Loucy (cell line): ENCODE measurements at regions not wholly inside any gene's neighbourhood (a gene's known extent, or its start where the extent isn't known, plus 50 kb on each side); places are given as distances from the start of the nearest gene placed in this dataset.

Experiments used
- H2AFZ ChIP-seq: fragments of 200-600 bp; sonication (generic); 2 replicates; pipeline ENCODE4 v1.6.0; 2016; ENCODE audit warnings: antibody characterized with exemption, mild to moderate bottlenecking, low read length, moderate library complexity
- H3F3A ChIP-seq: fragments of 200-600 bp; 2 replicates; pipeline ENCODE4 v1.6.0; 2016; ENCODE audit warnings: antibody characterized with exemption, low read depth, mild to moderate bottlenecking
- H3K27me3 ChIP-seq: fragments of 200-600 bp; sonication (generic); 2 replicates; pipeline ENCODE4 v1.6.1; 2014; ENCODE audit warnings: low read length, mild to moderate bottlenecking; ENCODE audit not compliant: insufficient read depth, poor library complexity, severe bottlenecking
- H3K36me3 ChIP-seq: fragments of 200-600 bp; sonication (generic); 2 replicates; pipeline ENCODE4 v1.6.1; 2016; ENCODE audit warnings: low read length; ENCODE audit not compliant: insufficient read depth
- H3K4me1 ChIP-seq: fragments of 200-600 bp; sonication (generic); 2 replicates; pipeline ENCODE4 v1.5.1; 2014; ENCODE audit warnings: low read length, mild to moderate bottlenecking; ENCODE audit not compliant: insufficient read depth, poor library complexity, severe bottlenecking
- H3K4me2 ChIP-seq: fragments of 200-600 bp; sonication (generic); 2 replicates; pipeline ENCODE4 v1.6.0; 2014; ENCODE audit warnings: antibody characterized with exemption, low read length, low read depth, mild to moderate bottlenecking; ENCODE audit not compliant: poor library complexity, severe bottlenecking
- H3K4me3 ChIP-seq: fragments of 200-600 bp; sonication (generic); 2 replicates; pipeline ENCODE4 v1.5.1; 2014; ENCODE audit warnings: low read length, mild to moderate bottlenecking, mixed read lengths; ENCODE audit not compliant: poor library complexity, severe bottlenecking
- H3K79me2 ChIP-seq: fragments of 200-600 bp; sonication (generic); 2 replicates; pipeline ENCODE4 v1.6.1; 2014; ENCODE audit warnings: low read length; ENCODE audit not compliant: insufficient read depth
- H3K9ac ChIP-seq: fragments of 200-600 bp; sonication (generic); 2 replicates; pipeline ENCODE4 v1.6.0; 2014; ENCODE audit warnings: mild to moderate bottlenecking, low read depth, low read length, moderate library complexity; ENCODE audit not compliant: poor library complexity, severe bottlenecking
- H3K9me2 ChIP-seq: fragments of 200-600 bp; sonication (generic); replicated peaks from 2 replicates; pipeline ENCODE4 v1.6.1; 2016; ENCODE audit warnings: low read depth, low read length, mixed read lengths
- H3K9me3 ChIP-seq: fragments of 200-600 bp; sonication (generic); 2 replicates; pipeline ENCODE4 v1.6.1; 2014; ENCODE audit warnings: mild to moderate bottlenecking, antibody characterized with exemption, low read length, low read depth; ENCODE audit not compliant: insufficient read depth
- H4K20me1 ChIP-seq: fragments of 200-600 bp; sonication (generic); 2 replicates; pipeline ENCODE4 v1.6.0; 2014; ENCODE audit warnings: antibody characterized with exemption, low read length, mild to moderate bottlenecking; ENCODE audit not compliant: insufficient read depth, poor library complexity, severe bottlenecking
- EZH2phosphoT487 ChIP-seq: fragments of 200-600 bp; IDR thresholded peaks from 2 replicates; pipeline ENCODE4 v1.6.1; 2018; ENCODE audit warnings: antibody characterized with exemption, mild to moderate bottlenecking, moderate library complexity, borderline replicate concordance
- TF ChIP-seq, protein P1 (sequence below): fragments of 200-600 bp; sonication (generic); conservative IDR thresholded peaks from 2 replicates; pipeline ENCODE4 v1.5.1; 2014; ENCODE audit warnings: mild to moderate bottlenecking, antibody characterized with exemption, low read length

DNA sequence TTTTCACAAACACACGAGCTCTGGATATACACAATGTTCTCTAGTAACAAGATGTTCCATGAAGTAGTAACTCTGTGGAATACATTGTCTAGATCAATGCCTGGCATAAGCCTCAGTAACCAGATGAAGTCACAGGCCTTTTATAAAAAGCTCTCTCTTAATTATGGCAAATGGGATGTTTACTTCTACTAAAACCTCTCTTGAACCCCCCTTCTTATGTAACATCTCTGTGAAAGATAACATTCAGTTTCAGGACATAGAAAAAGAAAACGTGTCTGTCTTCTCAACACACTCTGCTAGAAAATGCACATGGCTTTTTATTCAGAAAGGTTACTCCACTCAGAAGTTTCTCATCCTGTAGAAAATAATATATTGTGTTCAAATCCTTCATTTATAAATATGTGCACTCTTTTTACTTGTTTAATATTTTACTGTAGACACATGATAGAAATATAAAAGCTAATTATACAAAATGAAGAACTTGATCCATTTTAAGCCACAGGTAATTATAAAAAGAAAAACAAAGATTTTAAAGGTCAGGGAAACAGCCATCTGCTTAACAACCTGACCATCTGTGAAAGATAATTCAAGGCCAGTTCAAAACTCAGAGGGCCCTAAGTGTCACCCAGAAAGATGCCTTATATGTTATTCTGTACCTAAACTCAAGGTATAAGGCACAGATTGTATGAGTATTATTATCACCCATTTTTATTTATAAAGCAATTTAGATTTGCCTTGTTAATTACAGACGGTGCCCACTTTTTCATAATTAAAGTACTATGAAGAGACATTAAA lies 812.0 kb downstream of the CDH18 start:
- Histone ChIP-seq H3K27me3 (no peaks in the 10 kb centered on the region), H3K36me3 (no peaks in the 10 kb centered on the region), H3K9me3 (no peaks in the 10 kb centered on the region), H3K4me1 (no peaks in the 10 kb centered on the region), H2AFZ (no peak overlapping the region), H3K4me3 (no peak overlapping the region), H3K9ac (no peak overlapping the region), H4K20me1 (no peaks in the 10 kb centered on the region), H3K4me2 (no peak overlapping the region), H3K9me2 (no peaks in the 10 kb centered on the region), H3F3A (no peaks in the 10 kb centered on the region), H3K79me2 (no peaks in the 10 kb centered on the region)
- no peak for TF ChIP-seq EZH2phosphoT487
- TF ChIP-seq, protein P1, sequence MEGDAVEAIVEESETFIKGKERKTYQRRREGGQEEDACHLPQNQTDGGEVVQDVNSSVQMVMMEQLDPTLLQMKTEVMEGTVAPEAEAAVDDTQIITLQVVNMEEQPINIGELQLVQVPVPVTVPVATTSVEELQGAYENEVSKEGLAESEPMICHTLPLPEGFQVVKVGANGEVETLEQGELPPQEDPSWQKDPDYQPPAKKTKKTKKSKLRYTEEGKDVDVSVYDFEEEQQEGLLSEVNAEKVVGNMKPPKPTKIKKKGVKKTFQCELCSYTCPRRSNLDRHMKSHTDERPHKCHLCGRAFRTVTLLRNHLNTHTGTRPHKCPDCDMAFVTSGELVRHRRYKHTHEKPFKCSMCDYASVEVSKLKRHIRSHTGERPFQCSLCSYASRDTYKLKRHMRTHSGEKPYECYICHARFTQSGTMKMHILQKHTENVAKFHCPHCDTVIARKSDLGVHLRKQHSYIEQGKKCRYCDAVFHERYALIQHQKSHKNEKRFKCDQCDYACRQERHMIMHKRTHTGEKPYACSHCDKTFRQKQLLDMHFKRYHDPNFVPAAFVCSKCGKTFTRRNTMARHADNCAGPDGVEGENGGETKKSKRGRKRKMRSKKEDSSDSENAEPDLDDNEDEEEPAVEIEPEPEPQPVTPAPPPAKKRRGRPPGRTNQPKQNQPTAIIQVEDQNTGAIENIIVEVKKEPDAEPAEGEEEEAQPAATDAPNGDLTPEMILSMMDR = no peak

- no peak overlapping the region for H3K9ac ChIP-seq
- no peaks in the 10 kb centered on the region for H3K36me3 ChIP-seq
- no peaks in the 10 kb centered on the region for H3K9me3 ChIP-seq
- no peak overlapping the region for H2AFZ ChIP-seq
- TF ChIP-seq EZH2phosphoT487 = no peak
- TF ChIP-seq, protein P1 = no peak
- no peaks in the 10 kb centered on the region for H4K20me1 ChIP-seq
- H3K4me2 ChIP-seq = no peak overlapping the region
- no peak overlapping the region for H3K4me3 ChIP-seq
- H3K79me2 ChIP-seq = no peaks in the 10 kb centered on the region
- no peaks in the 10 kb centered on the region for H3F3A ChIP-seq
- H3K4me1 ChIP-seq = no peaks in the 10 kb centered on the region
- H3K9me2 ChIP-seq = no peaks in the 10 kb centered on the region
- no peaks in the 10 kb centered on the region for H3K27me3 ChIP-seq
These were observed 808.4 kb downstream of the CDH18 start for GRCh38 chr5:19179571-19179970.

- no peaks in the 10 kb centered on the region for H3K9me3 ChIP-seq
- no peaks in the 10 kb centered on the region for H3K4me1 ChIP-seq
- no peak overlapping the region for H3K9ac ChIP-seq
- no peaks in the 10 kb centered on the region for H3K36me3 ChIP-seq
- no peak overlapping the region for H3K4me2 ChIP-seq
- H3K79me2 ChIP-seq = no peaks in the 10 kb centered on the region
- TF ChIP-seq, protein P1 = no peak
- TF ChIP-seq EZH2phosphoT487 = no peak
- no peaks in the 10 kb centered on the region for H3F3A ChIP-seq
- H4K20me1 ChIP-seq = no peaks in the 10 kb centered on the region
- no peaks in the 10 kb centered on the region for H3K27me3 ChIP-seq
- no peak overlapping the region for H2AFZ ChIP-seq
- H3K9me2 ChIP-seq = no peaks in the 10 kb centered on the region
- no peak overlapping the region for H3K4me3 ChIP-seq
These were observed 798.8 kb downstream of the CDH18 start for GRCh38 chr5:19189176-19189575.
